ENCODE measurements at regions not wholly inside any gene's neighbourhood (a gene's known extent, or its start where the extent isn't known, plus 50 kb on each side); places are given as distances from the start of the nearest gene placed in this dataset.
"Not testable (repeated sequence)": the region's sequence is repeated elsewhere in the genome, so short reads cannot be mapped to it uniquely, and the experiment has no call there.

DNA sequence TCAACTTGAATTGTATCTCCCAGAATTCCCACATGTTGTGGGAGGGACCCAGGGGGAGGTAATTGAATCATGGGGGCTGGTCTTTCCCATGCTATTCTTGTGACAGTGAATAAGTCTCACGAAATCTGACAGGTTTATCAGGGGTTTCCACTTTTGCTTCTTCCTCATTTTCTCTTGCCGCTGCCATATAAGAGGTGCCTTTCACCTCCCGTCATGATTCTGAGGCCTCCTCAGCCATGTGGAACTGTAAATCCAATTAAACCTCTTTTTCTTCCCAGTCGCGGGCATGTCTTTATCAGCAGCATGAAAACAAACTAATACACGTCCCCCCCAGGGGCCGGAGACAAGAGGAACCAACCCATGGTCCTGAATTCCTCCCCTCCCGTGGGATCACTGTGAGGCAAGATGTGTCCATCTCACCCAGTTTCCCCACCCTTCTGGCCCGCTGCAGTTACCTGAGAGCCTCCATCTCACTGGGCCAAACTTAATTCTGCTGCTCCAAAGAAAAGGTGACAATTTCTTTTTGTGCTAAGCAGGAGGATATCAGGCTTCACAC, 354.0 kb upstream of the JARID2 start:
- not testable (repeated sequence) for DNase-seq (ENCODE audit: low read depth, low spot score)

DNA sequence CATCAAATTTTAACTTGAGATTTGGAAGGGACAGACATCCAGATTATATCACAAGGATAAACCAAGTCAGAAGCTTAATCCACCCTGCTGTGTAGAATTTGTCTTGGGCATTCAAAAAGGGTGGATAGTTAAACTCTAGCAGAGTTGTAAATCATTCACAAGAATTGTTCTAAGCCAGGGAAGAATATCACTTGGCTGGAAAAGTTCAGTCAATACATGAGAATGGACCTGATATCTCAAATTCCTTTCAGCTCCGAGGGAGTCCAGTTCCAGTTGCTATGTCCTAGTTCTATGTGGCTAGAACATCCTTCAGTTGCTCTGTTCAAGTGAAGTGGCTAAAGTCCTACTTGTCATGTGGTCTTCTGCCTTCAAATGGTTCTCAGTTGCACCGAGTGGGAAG, 351.8 kb upstream of the JARID2 start:
- no peak for DNase-seq (ENCODE audit: low read depth, low spot score)

GRCh38 chr6:14896475-14896874, 349.4 kb upstream of the JARID2 start:
- no peak for DNase-seq (ENCODE audit: low read depth, low spot score)

DNA sequence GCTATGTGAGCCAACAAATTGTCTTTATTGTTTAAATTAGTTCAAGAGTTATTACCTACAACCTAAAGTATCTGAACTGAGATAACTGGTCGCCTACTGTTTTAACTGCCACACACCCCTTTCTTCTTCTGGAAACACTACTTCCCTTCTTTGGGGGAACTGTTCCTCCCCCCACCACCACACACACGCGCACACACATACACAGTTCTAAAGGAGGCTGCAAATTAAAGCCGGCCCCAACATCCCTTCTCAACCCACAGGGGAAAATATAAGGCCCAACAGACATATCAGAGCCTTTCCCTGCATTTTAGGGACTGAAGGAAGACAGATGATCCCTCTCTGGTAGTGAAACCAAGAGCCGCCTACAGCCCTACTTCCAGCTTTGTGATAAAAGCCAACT, 348.0 kb upstream of the JARID2 start:
- no peak for DNase-seq (ENCODE audit: low read depth, low spot score)

GRCh38 chr6:14899441-14899840, 346.4 kb upstream of the JARID2 start:
- not testable (repeated sequence) for DNase-seq (ENCODE audit: low read depth, low spot score)

- no peak for DNase-seq (ENCODE audit: low read depth, low spot score)
Measured at GRCh38 chr6:14900919-14901318, 344.9 kb upstream of the JARID2 start.

GRCh38 chr6:14903176-14904038, 342.5 kb upstream of the JARID2 start:
- no peak for DNase-seq (ENCODE audit: low read depth, low spot score)

DNA sequence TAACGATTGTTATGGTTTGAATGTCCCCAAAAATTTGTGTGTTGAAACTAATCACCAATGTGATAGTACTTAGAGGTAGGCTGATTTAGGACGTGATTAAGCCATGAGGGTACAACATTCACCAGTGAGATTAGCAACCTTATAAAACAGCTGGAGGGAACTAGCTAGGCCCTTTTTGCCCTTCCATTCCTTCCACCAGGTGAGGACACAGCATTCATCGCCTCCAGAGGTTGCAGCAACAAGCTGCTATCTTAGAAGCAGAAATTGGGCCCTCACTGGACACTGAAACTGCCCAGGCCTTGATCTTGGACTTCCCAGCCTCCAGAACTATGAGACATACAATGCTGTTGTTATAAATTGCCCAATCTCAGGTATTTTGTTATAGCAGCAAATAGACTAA, 340.7 kb upstream of the JARID2 start:
- DNase-seq (ENCODE audit: low read depth, low spot score) = no peak

DNA sequence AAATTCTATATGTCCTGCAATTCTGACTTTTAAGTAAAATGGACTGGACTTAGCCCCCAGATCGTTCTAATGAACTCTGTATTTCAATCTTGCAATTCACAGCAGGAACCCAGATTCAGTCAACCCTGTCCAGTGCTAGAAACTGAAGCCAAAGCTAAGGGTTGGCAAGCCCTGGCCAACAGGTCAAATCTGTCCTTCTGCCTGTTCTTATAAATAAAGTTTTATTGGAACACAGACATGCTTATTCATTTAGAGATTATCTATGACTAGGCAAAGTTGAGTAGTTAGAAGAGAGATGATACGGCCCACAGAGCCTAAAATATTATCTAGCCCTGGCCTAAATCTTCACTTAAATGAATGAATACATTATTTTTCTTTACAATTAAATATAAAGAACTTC, 339.2 kb upstream of the JARID2 start:
- DNase-seq (ENCODE audit: low read depth, low spot score) = no peak

DNA sequence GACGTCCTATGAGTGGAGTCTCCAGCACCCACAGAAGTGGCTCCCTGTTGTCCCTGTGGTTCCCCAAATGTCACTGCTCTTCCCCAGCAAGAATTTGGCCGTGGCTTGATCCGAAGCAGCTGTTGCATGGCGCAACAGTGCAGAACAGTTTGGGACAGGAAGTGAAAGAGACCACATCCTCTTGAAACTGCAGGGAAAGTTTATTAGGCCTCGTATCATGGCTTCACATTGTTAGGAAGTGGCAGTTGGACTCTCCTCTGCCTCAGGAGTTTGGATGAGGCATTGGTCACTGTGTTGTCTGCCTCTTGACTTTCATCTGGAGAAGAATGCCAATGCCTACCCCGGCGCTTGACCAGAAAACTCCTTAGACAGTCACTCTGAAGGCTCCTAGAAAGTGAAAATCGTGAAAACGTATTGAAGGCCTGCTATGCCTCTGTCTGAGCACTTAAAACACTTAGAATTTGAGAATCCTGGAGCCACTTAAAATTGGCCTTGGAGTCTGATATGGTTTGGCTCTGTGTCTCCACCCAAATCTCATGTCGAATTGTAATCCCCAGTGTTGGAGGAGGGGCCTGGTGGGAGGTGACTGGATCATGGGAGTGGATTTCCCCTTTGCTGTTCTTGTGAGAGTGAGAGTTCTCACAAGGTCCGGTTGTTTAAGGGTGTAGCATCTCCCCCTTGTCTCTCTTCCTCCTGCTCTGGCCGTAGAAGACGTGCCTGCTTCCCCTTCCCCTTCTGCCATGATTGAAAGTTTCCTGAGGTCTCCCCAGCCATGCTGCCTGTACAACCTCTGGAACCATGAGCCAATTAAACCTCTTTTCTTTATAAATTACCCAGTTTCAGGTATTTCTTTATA, 334.9 kb upstream of the JARID2 start:
- DNase-seq (ENCODE audit: low read depth, low spot score) = no peak

GRCh38 chr6:14912226-14912625, 333.6 kb upstream of the JARID2 start:
- DNase-seq (ENCODE audit: low read depth, low spot score) = no peak

DNA sequence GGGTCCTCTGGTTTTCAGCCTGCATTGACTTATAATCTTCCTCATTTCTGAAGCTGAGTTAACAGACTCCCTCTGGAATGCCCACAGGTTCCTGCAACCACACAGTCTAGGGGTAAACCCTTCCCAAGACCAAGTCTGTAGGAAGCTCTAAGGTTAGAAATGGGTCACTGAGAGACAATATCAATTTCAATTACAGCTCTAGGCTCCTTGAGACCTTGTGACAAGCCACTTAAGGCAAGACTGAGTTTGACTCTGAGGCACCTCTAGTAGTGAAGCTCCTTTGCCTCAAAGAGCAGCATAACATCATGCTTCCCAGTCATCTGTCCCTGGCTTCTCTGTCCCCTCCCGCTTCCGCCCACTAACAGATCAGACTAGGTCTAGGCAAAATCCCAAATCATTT, 333.2 kb upstream of the JARID2 start:
- DNase-seq (ENCODE audit: low read depth, low spot score) = no peak

- DNase-seq (ENCODE audit: low read depth, low spot score) = no peak
Measured at GRCh38 chr6:14913931-14914330, 331.9 kb upstream of the JARID2 start.

GRCh38 chr6:14915888-14916832, 329.7 kb upstream of the JARID2 start:
- no peak for DNase-seq (ENCODE audit: low read depth, low spot score)

DNA sequence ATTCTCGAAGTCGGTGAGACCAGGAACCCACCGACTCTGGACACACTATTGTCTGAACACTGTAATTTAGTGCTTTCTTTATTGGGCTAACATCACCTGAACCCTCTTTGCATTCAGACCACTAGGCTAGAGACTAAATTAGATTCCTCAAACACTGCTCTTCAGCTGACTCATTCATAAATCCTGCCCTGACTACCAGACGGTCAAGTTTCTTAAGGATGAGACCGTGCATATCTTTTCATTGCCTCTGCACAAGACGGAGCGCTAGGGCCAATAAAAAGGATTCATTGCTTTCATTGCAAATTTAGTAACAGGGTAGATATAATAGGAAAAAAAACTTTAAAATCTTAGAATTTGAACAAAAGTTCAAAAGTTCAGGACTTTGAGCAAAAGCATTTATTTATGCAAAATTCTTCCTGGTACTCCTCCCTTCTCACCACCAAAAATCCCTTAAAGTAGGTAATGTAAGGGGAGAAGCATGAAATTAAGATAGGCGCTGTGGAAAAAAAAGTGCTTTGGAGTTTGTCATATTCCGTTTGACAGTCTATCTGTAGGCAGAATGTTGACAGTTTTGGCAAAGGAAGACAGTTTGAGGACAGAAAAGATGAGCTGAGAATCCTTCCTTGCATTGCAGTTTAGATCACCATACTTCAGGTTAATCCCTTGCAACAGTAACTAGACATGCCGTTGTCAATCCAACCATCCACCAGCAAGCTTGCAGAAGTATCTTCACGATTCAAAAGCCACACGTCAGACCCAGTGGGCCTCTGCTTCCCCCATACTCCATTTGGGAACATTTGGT, 328.6 kb upstream of the JARID2 start:
- DNase-seq (ENCODE audit: low read depth, low spot score) = no peak

- DNase-seq (ENCODE audit: low read depth, low spot score) = no peak
Measured at GRCh38 chr6:14918200-14918907, 327.5 kb upstream of the JARID2 start.

DNA sequence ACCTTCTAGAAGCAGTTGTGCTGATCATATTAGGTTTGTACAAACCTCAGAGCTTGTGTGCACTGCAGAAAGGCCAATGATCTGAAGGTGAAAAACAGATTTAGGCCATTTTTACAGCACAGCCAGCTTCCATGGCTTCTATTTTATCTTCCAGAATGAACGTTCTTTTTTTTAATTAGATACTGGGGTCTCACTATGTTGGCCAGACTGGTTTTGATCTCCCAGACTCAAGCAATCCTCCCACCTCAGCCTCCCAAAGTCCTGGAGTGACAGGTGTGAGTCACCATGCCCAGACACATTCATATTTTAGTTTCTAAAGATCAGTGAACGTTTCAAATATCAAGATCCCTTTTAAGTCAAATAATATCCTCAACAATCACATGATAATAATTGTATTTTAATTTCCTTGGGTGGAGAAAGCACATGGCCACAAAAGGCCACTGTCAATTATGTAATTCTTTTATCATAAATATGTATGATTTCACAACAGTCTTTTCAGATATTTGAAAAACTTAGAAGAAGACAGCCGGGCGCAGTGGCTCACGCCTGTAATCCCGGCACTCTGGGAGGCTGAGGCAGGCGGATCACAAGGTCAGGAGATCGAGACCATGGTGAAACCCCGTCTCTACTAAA, 326.7 kb upstream of the JARID2 start:
- DNase-seq (ENCODE audit: low read depth, low spot score) = no peak

- DNase-seq (ENCODE audit: low read depth, low spot score) = no peak
Measured at GRCh38 chr6:14920276-14920675, 325.6 kb upstream of the JARID2 start.

- no peak for DNase-seq (ENCODE audit: low read depth, low spot score)
Measured at GRCh38 chr6:14921170-14921569, 324.7 kb upstream of the JARID2 start.

All from pulmonary artery endothelial cell (primary cell).